Neural progenitor cell (in vitro differentiated cells): ENCODE measurements at regions not wholly inside any gene's neighbourhood (a gene's known extent, or its start where the extent isn't known, plus 50 kb on each side); places are given as distances from the start of the nearest gene placed in this dataset.

ENCODE experiments used
- CTCF ChIP-seq: fragments of 200-600 bp; sonication (generic); IDR thresholded peaks from 2 replicates; pipeline ENCODE4 v1.5.1; 2017; ENCODE audit warnings: antibody characterized with exemption, mild to moderate bottlenecking
- EZH2 ChIP-seq: fragments of 200-600 bp; sonication (generic); IDR thresholded peaks from 2 replicates; pipeline ENCODE4 v1.6.1; 2017; ENCODE audit warnings: antibody characterized with exemption, mild to moderate bottlenecking, moderate library complexity
- EZH2phosphoT487 ChIP-seq: fragments of 200-600 bp; sonication (generic); IDR thresholded peaks from 2 replicates; pipeline ENCODE4 v1.6.1; 2017; ENCODE audit warnings: antibody characterized with exemption

GRCh38 chr6:48278261-48278660 lies 167.3 kb upstream of the PTCHD4 start:
- TF ChIP-seq CTCF (no peak), EZH2 (no peak), EZH2phosphoT487 (no peak)
